ENCODE measurements at regions not wholly inside any gene's neighbourhood (a gene's known extent, or its start where the extent isn't known, plus 50 kb on each side); places are given as distances from the start of the nearest gene placed in this dataset.
A peak's percentile ranks its signal among the peaks of the same experiment; 100 is the strongest.
"Not testable (repeated sequence)": the region's sequence is repeated elsewhere in the genome, so short reads cannot be mapped to it uniquely, and the experiment has no call there.

- H3K4me3 ChIP-seq (ENCODE audit: low read length), result no peak overlapping the region
- no peak for TF ChIP-seq CTCF (conservative IDR thresholded peaks at IDR 0.05; ENCODE audit: low read depth, low read length)
- no peak for DNase-seq (ENCODE audit: low read depth)
Observed at GRCh38 chr11:119578521-119579191, 150.3 kb downstream of the NECTIN1 start.

GRCh38 chr11:119573858-119574257 is 150.9 kb upstream of the THY1 start:
- no peak for TF ChIP-seq CTCF (conservative IDR thresholded peaks at IDR 0.05; ENCODE audit: low read depth, low read length)
- H3K4me3 ChIP-seq (ENCODE audit: low read length), result no peak overlapping the region
- DNase-seq (ENCODE audit: low read depth), result no peak

- no peak for DNase-seq (ENCODE audit: low read depth)
- no peak for TF ChIP-seq CTCF (conservative IDR thresholded peaks at IDR 0.05; ENCODE audit: low read depth, low read length)
- H3K4me3 ChIP-seq (ENCODE audit: low read length), result no peak overlapping the region
Observed at GRCh38 chr11:119572481-119573424, 149.8 kb upstream of the THY1 start.

- H3K4me3 ChIP-seq (ENCODE audit: low read length), result no peak overlapping the region
- DNase-seq (ENCODE audit: low read depth), result no peak
- TF ChIP-seq CTCF (conservative IDR thresholded peaks at IDR 0.05; ENCODE audit: low read depth, low read length), result no peak
Observed at GRCh38 chr11:119571311-119571710, 148.3 kb upstream of the THY1 start.

- DNase-seq (ENCODE audit: low read depth), result peak; percentile 42
- TF ChIP-seq CTCF (conservative IDR thresholded peaks at IDR 0.05; ENCODE audit: low read depth, low read length), result no peak
- H3K4me3 ChIP-seq (ENCODE audit: low read length), result no peak overlapping the region
Observed at GRCh38 chr11:119567688-119568582, 145.0 kb upstream of the THY1 start.

- H3K4me3 ChIP-seq (ENCODE audit: low read length), result no peak overlapping the region
- DNase-seq (ENCODE audit: low read depth), result no peak
- TF ChIP-seq CTCF (conservative IDR thresholded peaks at IDR 0.05; ENCODE audit: low read depth, low read length), result no peak
Observed at GRCh38 chr11:119566319-119566718, 143.3 kb upstream of the THY1 start.

GRCh38 chr11:119565693-119566092 is 142.7 kb upstream of the THY1 start:
- not testable (repeated sequence) for DNase-seq (ENCODE audit: low read depth)

More at GRCh38 chr11:119565693-119566092, 142.7 kb upstream of the THY1 start:
- not testable (repeated sequence) for H3K4me3 ChIP-seq (ENCODE audit: low read length)
